ENCODE measurements at regions not wholly inside any gene's neighbourhood (a gene's known extent, or its start where the extent isn't known, plus 50 kb on each side); places are given as distances from the start of the nearest gene placed in this dataset.

DNA sequence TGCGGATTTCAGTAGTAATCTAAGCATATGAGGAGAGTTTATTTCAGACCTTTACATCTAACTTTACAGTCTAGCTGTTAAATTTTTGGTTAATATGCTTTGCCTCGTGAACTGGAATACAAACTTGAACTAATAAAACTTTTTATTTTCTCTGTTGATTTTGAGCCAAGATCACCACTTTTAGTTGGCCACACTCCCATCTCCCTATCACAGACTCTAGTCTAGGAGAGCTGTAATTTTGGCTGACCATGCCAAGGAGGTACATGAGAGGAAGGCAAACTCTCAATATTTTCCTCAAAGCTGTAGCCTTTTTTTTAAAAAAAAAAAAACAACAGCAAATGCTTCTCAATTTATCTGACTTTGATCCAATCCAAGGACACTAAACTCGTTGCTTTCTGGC, 597.5 kb upstream of the PCDH7 start:
- Histone ChIP-seq H3K79me1 (ENCODE audit: low read depth, low read length) (no peaks in the 10 kb centered on the region), H3K9ac (replicated peaks in 1 of 4; ENCODE audit: extremely low read depth in 1 of 4, low read depth in 3 of 4, low read length in 3 of 4) (no peak overlapping the region), H3K27ac (ENCODE audit: low read depth, low read length) (no peak overlapping the region), H3K23me2 (ENCODE audit: low read depth, low read length) (no peaks in the 10 kb centered on the region; the same call in 1 of the 2 replicates), H2BK5ac (ENCODE audit: low read depth, low read length) (no peak overlapping the region), H3K4me2 (ENCODE audit: insufficient read depth in 1 of 2, low read depth in 2 of 2, low read length in 2 of 2) (no peak overlapping the region), H3K79me2 (ENCODE audit: control insufficient read depth in 1 of 2, insufficient read depth in 2 of 2, low read length in 2 of 2) (no peaks in the 10 kb centered on the region), H3K4me1 (replicated peaks in 1 of 4; ENCODE audit: control insufficient read depth in 3 of 4, insufficient read depth in 4 of 4, low read length in 3 of 4) (no peaks in the 10 kb centered on the region), H3K23ac (ENCODE audit: insufficient read length) (no peak overlapping the region), H2BK15ac (ENCODE audit: low read length) (no peak overlapping the region), H2AFZ (ENCODE audit: low read length) (no peak overlapping the region), H4K8ac (ENCODE audit: extremely low read depth, insufficient read depth, low read length) (no peak overlapping the region), H4K91ac (replicated peaks; ENCODE audit: insufficient read length, low read length) (no peak overlapping the region), H3K18ac (ENCODE audit: extremely low read depth, low read length) (no peak overlapping the region), H2BK120ac (replicated peaks; ENCODE audit: low read depth, low read length) (no peak overlapping the region), H2BK20ac (ENCODE audit: low read length) (no peak overlapping the region), H3K14ac (ENCODE audit: insufficient read length) (no peak overlapping the region), H2AK5ac (ENCODE audit: low read depth, low read length) (no peak overlapping the region), H3K9me3 (ENCODE audit: insufficient read depth in 2 of 2, low read depth in 1 of 2, low read length in 1 of 2) (no peaks in the 10 kb centered on the region; a peak in 1 of 4 replicates), H3K4me3 (ENCODE audit: extremely low read depth in 1 of 4, insufficient read depth in 2 of 4, low read depth in 3 of 4, low read length in 4 of 4) (no peak overlapping the region), H3K4ac (replicated peaks; ENCODE audit: insufficient read length, low read depth, low read length) (no peak overlapping the region), H3K36me3 (ENCODE audit: control insufficient read depth in 2 of 4, insufficient read depth in 4 of 4, low read length in 3 of 4) (no peaks in the 10 kb centered on the region), H3K56ac (replicated peaks; ENCODE audit: insufficient read length, low read depth, low read length) (no peak overlapping the region), H3K27me3 (replicated peaks in 1 of 4; ENCODE audit: control insufficient read depth in 3 of 4, extremely low read depth in 1 of 4, insufficient read depth in 3 of 4, low read length in 3 of 4) (no peaks in the 10 kb centered on the region), H4K5ac (ENCODE audit: insufficient read length, low read depth, low read length) (no peak overlapping the region), H4K20me1 (replicated peaks in 1 of 2; ENCODE audit: control insufficient read depth in 1 of 2, insufficient read depth in 2 of 2, low read length in 2 of 2) (no peaks in the 10 kb centered on the region), H2BK12ac (ENCODE audit: low read depth, low read length) (no peak overlapping the region)
- ChIA-PET POLR2A (ENCODE audit: partially characterized antibody) (no interaction called here), CTCF (ENCODE audit: partially characterized antibody) (no interaction called here)
- TF ChIP-seq RAD21 (IDR thresholded peaks at IDR 0.05 in 1 of 2, conservative IDR thresholded peaks at IDR 0.05 in 1 of 2; ENCODE audit: low read depth in 2 of 2, low read length in 2 of 2) (no peak), POLR2AphosphoS5 (IDR thresholded peaks at IDR 0.05; ENCODE audit: low read depth, low read length) (no peak), SRF (IDR thresholded peaks at IDR 0.05; ENCODE audit: low read depth, low read length) (no peak), ASH2L (IDR thresholded peaks at IDR 0.05; ENCODE audit: low read length) (no peak), POU5F1 (IDR thresholded peaks at IDR 0.05; ENCODE audit: low read depth, low read length) (no peak), EZH2 (IDR thresholded peaks at IDR 0.05; ENCODE audit: low read depth, low read length, severe bottlenecking) (no peak)
- TF ChIP-seq, protein P1, sequence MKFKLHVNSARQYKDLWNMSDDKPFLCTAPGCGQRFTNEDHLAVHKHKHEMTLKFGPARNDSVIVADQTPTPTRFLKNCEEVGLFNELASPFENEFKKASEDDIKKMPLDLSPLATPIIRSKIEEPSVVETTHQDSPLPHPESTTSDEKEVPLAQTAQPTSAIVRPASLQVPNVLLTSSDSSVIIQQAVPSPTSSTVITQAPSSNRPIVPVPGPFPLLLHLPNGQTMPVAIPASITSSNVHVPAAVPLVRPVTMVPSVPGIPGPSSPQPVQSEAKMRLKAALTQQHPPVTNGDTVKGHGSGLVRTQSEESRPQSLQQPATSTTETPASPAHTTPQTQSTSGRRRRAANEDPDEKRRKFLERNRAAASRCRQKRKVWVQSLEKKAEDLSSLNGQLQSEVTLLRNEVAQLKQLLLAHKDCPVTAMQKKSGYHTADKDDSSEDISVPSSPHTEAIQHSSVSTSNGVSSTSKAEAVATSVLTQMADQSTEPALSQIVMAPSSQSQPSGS (IDR thresholded peaks at IDR 0.05; ENCODE audit: low read length) = no peak
- no peak for FAIRE-seq
- 86% methylated on average over 3 of the region's 3 CpGs; no CpG with 5 or more reads in 1 of the 2 experiments for WGBS, 2 experiments (ENCODE audit: extremely low coverage in 1 of 2, insufficient coverage in 1 of 2, insufficient read length in 1 of 2, insufficient replicate concordance in 2 of 2, low coverage in 1 of 2, low lambda C conversion rate in 2 of 2, missing lambda C conversion rate in 1 of 2)
- no peak for DNase-seq (ENCODE audit: low read depth in 1 of 2, low spot score in 2 of 2)
